ENCODE measurements at regions not wholly inside any gene's neighbourhood (a gene's known extent, or its start where the extent isn't known, plus 50 kb on each side); places are given as distances from the start of the nearest gene placed in this dataset.

- DNase-seq (ENCODE audit: low read depth): no peak
- TF ChIP-seq CTCF (IDR thresholded peaks at IDR 0.05; ENCODE audit: insufficient read depth, low read depth, low read length, missing control alignments): no peak
- H3K4me3 ChIP-seq (ENCODE audit: low read length): no peak overlapping the region
Measured at GRCh38 chr1:38293567-38293966, 247.0 kb upstream of the POU3F1 start.

- DNase-seq (ENCODE audit: low read depth): no peak
- H3K4me3 ChIP-seq (ENCODE audit: low read length): no peak overlapping the region
- no peak for TF ChIP-seq CTCF (IDR thresholded peaks at IDR 0.05; ENCODE audit: insufficient read depth, low read depth, low read length, missing control alignments)
Measured at GRCh38 chr1:38292969-38293368, 246.4 kb upstream of the POU3F1 start.

GRCh38 chr1:38291906-38292521 is 245.4 kb upstream of the POU3F1 start:
- H3K4me3 ChIP-seq (ENCODE audit: low read length): no peak overlapping the region
- DNase-seq (ENCODE audit: low read depth): no peak
- no peak for TF ChIP-seq CTCF (IDR thresholded peaks at IDR 0.05; ENCODE audit: insufficient read depth, low read depth, low read length, missing control alignments)

GRCh38 chr1:38291336-38291735 is 244.7 kb upstream of the POU3F1 start:
- TF ChIP-seq CTCF (IDR thresholded peaks at IDR 0.05; ENCODE audit: insufficient read depth, low read depth, low read length, missing control alignments): no peak
- no peak overlapping the region for H3K4me3 ChIP-seq (ENCODE audit: low read length)
- DNase-seq (ENCODE audit: low read depth): no peak

- TF ChIP-seq CTCF (IDR thresholded peaks at IDR 0.05; ENCODE audit: insufficient read depth, low read depth, low read length, missing control alignments): no peak
- no peak overlapping the region for H3K4me3 ChIP-seq (ENCODE audit: low read length)
- DNase-seq (ENCODE audit: low read depth): no peak
Measured at GRCh38 chr1:38289034-38289433, 242.4 kb upstream of the POU3F1 start.

GRCh38 chr1:38287547-38287946 is 241.0 kb upstream of the POU3F1 start:
- H3K4me3 ChIP-seq (ENCODE audit: low read length): no peak overlapping the region
- no peak for DNase-seq (ENCODE audit: low read depth)
- TF ChIP-seq CTCF (IDR thresholded peaks at IDR 0.05; ENCODE audit: insufficient read depth, low read depth, low read length, missing control alignments): no peak

- peak; percentile 11 for DNase-seq (ENCODE audit: low read depth)
- H3K4me3 ChIP-seq (ENCODE audit: low read length): no peak overlapping the region
- no peak for TF ChIP-seq CTCF (IDR thresholded peaks at IDR 0.05; ENCODE audit: insufficient read depth, low read depth, low read length, missing control alignments)
Measured at GRCh38 chr1:38287036-38287435, 240.4 kb upstream of the POU3F1 start.

Measured in epithelial cell of esophagus (primary cell).